ENCODE measurements at regions not wholly inside any gene's neighbourhood (a gene's known extent, or its start where the extent isn't known, plus 50 kb on each side); places are given as distances from the start of the nearest gene placed in this dataset.
A peak's percentile ranks its signal among the peaks of the same experiment; 100 is the strongest.

DNA sequence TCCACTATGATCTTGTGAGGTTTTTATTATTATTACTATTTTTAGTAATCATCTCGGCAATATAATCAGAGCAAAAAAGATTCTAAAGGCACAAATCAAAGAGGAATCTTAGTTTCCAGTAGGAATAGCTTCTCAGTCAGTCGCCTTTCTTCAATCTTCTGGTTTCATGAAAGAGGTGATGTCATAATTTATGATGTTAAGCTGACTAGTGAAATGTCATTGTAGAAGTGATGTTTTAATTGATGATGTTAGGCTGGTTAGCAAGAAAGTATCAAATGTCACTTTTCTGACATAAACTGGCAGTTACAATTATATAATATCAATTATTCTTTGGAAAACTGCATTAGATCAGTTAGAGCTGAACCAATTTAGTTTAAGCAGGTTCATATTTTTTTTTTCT lies 476.7 kb upstream of the ETAA1 start:
- FAIRE-seq (no peak), DNase-seq (ENCODE audit: low read depth, low spot score) (no peak), ATAC-seq (no peak)
- no peaks in the 10 kb centered on the region for H3K79me2 ChIP-seq (ENCODE audit: control insufficient read depth, insufficient read depth, low read length)
- no peak overlapping the region for H3K9ac ChIP-seq (ENCODE audit: control insufficient read depth, insufficient read depth, low read length)
- in situ Hi-C loops (cut with MboI) (no loop called here), intact Hi-C loops (cut with micrococcal nuclease; ENCODE audit: unreplicated experiment) (no loop called here)
- TF ChIP-seq ATF7 (IDR thresholded peaks at IDR 0.05; ENCODE audit: low read depth) (0 out of 2 replicates have a peak, but pooled peaks have one; percentile 19), EED (IDR thresholded peaks at IDR 0.05; ENCODE audit: low read depth) (no peak)
- no peak overlapping the region for H3K4me3 ChIP-seq
- H3K36me3 ChIP-seq (ENCODE audit: control insufficient read depth in 2 of 2, insufficient read depth in 2 of 2, low read length in 1 of 2) = no peaks in the 10 kb centered on the region
- WGBS (ENCODE audit: insufficient coverage, insufficient replicate concordance, low lambda C conversion rate, missing lambda C conversion rate) = 16% methylated on average over 2 of the region's 2 CpGs
- H2AFZ ChIP-seq (ENCODE audit: control insufficient read depth, low read depth, low read length) = no peak overlapping the region
- H4K20me1 ChIP-seq (ENCODE audit: control insufficient read depth, insufficient read depth) = no peaks in the 10 kb centered on the region
- RAD21 ChIA-PET (ENCODE audit: unreplicated experiment) = no interaction called here
- POLR2A ChIA-PET = interaction anchor here (0.9 kb wide), 1 partner anchor 13 kb away, joined by 3 read pairs; no protein-coding TSS in a partner anchor
- H3K27ac ChIP-seq (ENCODE audit: control insufficient read depth, insufficient read depth) = no peak overlapping the region
- CTCF ChIA-PET = no interaction called here
- H3K4me2 ChIP-seq (ENCODE audit: control insufficient read depth, insufficient read depth) = no peak overlapping the region
- SMC1A ChIA-PET (ENCODE audit: uncharacterized antibody, unreplicated experiment) = no interaction called here
- H3K4me1 ChIP-seq (ENCODE audit: control insufficient read depth, insufficient read depth, low read length) = no peaks in the 10 kb centered on the region
- H3K27me3 ChIP-seq (replicated peaks in 1 of 2; ENCODE audit: control insufficient read depth in 2 of 2, insufficient read depth in 2 of 2, low read length in 1 of 2) = no peaks in the 10 kb centered on the region
- H3K9me3 ChIP-seq (replicated peaks; ENCODE audit: control insufficient read depth, insufficient read depth, low read length) = no peaks in the 10 kb centered on the region
- BruUV-seq (replicated peaks) = no TSS peak

GRCh38 chr2:66925128-66925527 lies 472.0 kb upstream of the ETAA1 start:
- Histone ChIP-seq H3K4me1 (ENCODE audit: control insufficient read depth, insufficient read depth, low read length) (no peaks in the 10 kb centered on the region), H3K9ac (ENCODE audit: control insufficient read depth, insufficient read depth, low read length) (no peak overlapping the region), H3K4me3 (no peak overlapping the region), H3K4me2 (ENCODE audit: control insufficient read depth, insufficient read depth) (no peak overlapping the region), H3K79me2 (ENCODE audit: control insufficient read depth, insufficient read depth, low read length) (no peaks in the 10 kb centered on the region), H3K36me3 (ENCODE audit: control insufficient read depth in 2 of 2, insufficient read depth in 2 of 2, low read length in 1 of 2) (no peaks in the 10 kb centered on the region), H3K27ac (ENCODE audit: control insufficient read depth, insufficient read depth) (no peak overlapping the region), H3K27me3 (replicated peaks in 1 of 2; ENCODE audit: control insufficient read depth in 2 of 2, insufficient read depth in 2 of 2, low read length in 1 of 2) (no peaks in the 10 kb centered on the region), H4K20me1 (ENCODE audit: control insufficient read depth, insufficient read depth) (no peaks in the 10 kb centered on the region), H2AFZ (ENCODE audit: control insufficient read depth, low read depth, low read length) (no peak overlapping the region), H3K9me3 (replicated peaks; ENCODE audit: control insufficient read depth, insufficient read depth, low read length) (no peaks in the 10 kb centered on the region)
- RAD21 ChIA-PET (ENCODE audit: unreplicated experiment) = no interaction called here
- intact Hi-C loops (cut with micrococcal nuclease; ENCODE audit: unreplicated experiment) (no loop called here), in situ Hi-C loops (cut with MboI) (no loop called here)
- CTCF ChIA-PET = no interaction called here
- ATAC-seq (no peak), FAIRE-seq (no peak), DNase-seq (ENCODE audit: low read depth, low spot score) (no peak)
- SMC1A ChIA-PET (ENCODE audit: uncharacterized antibody, unreplicated experiment) = no interaction called here
- WGBS (ENCODE audit: insufficient coverage, insufficient replicate concordance, low lambda C conversion rate, missing lambda C conversion rate) = 6% methylated on average over 1 of the region's 1 CpG
- POLR2A ChIA-PET = no interaction called here
- TF ChIP-seq FOXM1 (IDR thresholded peaks at IDR 0.05; ENCODE audit: low read depth, low read length) = no peak
- BruUV-seq (replicated peaks) = no TSS peak

Data from GM12878 (cell line).